ENCODE measurements at regions not wholly inside any gene's neighbourhood (a gene's known extent, or its start where the extent isn't known, plus 50 kb on each side); places are given as distances from the start of the nearest gene placed in this dataset.

DNA sequence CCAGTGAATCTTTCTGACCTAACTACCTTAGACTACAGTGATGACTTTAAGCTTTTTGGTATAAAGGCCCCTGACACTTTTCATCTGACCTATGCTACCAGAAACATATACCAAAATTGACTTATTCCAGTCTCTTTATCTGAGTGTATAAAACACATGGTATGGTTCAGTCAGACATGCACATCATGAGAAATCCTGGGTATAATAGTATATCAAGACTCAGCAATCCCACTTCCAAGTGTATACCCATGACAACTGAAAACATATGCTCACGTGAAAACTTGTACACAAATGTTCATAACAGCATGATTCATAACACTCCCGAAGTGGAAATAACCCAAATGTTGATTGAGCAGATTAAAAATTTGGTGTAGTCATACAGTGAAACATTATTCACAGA is 70.0 kb upstream of the RPRM start:
- ChIA-PET CTCF (no interaction called here), POLR2A (no interaction called here)
- Histone ChIP-seq H3K27me3 (replicated peaks in 2 of 5; ENCODE audit: control insufficient read depth in 4 of 5, insufficient read depth in 5 of 5, low read length in 4 of 5) (peaks cover 0 to 2% (median 0%) of the 10 kb centered on the region in 5 experiments), H3K36me3 (ENCODE audit: control insufficient read depth in 4 of 4, insufficient read depth in 4 of 4, low read length in 3 of 4) (no peaks in the 10 kb centered on the region), H3K4me1 (ENCODE audit: control extremely low read depth in 1 of 4, control insufficient read depth in 4 of 4, insufficient read depth in 4 of 4, low read length in 3 of 4) (no peaks in the 10 kb centered on the region), H3K4me3 (ENCODE audit: control insufficient read depth in 1 of 7, extremely low read depth in 1 of 7, insufficient read depth in 4 of 7, low read depth in 2 of 7, low read length in 6 of 7) (no peak overlapping the region), H3K9me3 (ENCODE audit: control extremely low read depth in 1 of 5, control insufficient read depth in 4 of 5, insufficient read depth in 2 of 5, low read depth in 1 of 5, low read length in 4 of 5) (no peaks in the 10 kb centered on the region), H3K27ac (ENCODE audit: insufficient read depth in 1 of 2, low read depth in 1 of 2, low read length in 2 of 2, poor library complexity in 1 of 2, severe bottlenecking in 2 of 2) (no peak overlapping the region)
- DNase-seq = no peak
- no CpG with 5 or more reads among the region's 2 CpGs for WGBS (ENCODE audit: insufficient coverage)

DNA sequence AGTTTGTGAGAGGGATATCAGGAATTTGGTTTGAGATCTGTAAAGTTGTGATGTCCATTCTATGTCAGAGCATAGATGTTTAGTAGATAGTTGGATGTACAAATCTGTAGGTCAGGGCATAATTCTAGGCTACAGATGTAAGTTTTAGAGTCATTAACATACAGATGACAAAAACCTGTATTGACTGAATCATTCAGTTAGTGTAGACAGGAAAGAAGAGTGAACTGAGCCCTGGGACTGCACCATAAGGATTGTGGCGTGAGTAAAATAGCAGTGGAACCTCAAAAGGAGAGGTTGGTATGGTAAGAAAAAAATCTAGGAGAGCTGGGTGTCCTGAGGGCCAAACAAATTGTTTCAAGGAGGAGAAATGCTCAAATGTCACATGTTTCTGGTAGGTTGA is 73.1 kb upstream of the RPRM start:
- WGBS (ENCODE audit: insufficient coverage) = 77% methylated on average over 1 of the region's 1 CpG

DNA sequence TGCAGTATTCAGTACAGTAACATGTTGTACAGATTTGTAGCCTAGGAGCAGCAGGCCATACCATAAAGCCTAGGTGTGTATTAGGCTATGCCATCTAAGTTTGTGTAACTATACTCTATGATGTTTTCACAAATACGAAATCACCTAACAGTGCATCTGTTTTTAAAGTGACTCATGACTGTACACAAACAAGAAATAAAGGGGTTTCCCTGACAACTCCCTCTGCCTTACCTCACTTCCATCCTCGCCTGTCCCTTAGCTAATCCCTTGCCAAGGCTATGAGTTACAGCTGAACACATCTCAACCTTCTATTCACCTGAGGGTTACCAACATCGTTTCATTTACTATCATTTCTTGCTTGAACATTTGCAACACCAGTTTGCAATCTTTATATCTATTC is 78.6 kb upstream of the RPRM start:
- ChIA-PET POLR2A (no interaction called here), CTCF (no interaction called here)
- Histone ChIP-seq H3K27ac (ENCODE audit: insufficient read depth in 1 of 2, low read depth in 1 of 2, low read length in 2 of 2, poor library complexity in 1 of 2, severe bottlenecking in 2 of 2) (no peak overlapping the region), H3K4me3 (ENCODE audit: control insufficient read depth in 1 of 7, extremely low read depth in 1 of 7, insufficient read depth in 4 of 7, low read depth in 2 of 7, low read length in 6 of 7) (no peak overlapping the region), H3K27me3 (replicated peaks in 2 of 5; ENCODE audit: control insufficient read depth in 4 of 5, insufficient read depth in 5 of 5, low read length in 4 of 5) (peaks cover 0 to 3% (median 0%) of the 10 kb centered on the region in 5 experiments), H3K4me1 (ENCODE audit: control extremely low read depth in 1 of 4, control insufficient read depth in 4 of 4, insufficient read depth in 4 of 4, low read length in 3 of 4) (no peaks in the 10 kb centered on the region), H3K9me3 (ENCODE audit: control extremely low read depth in 1 of 5, control insufficient read depth in 4 of 5, insufficient read depth in 2 of 5, low read depth in 1 of 5, low read length in 4 of 5) (no peaks in the 10 kb centered on the region), H3K36me3 (ENCODE audit: control insufficient read depth in 4 of 4, insufficient read depth in 4 of 4, low read length in 3 of 4) (no peaks in the 10 kb centered on the region)
- no peak for DNase-seq
- WGBS (ENCODE audit: insufficient coverage) = 79% methylated on average over 2 of the region's 3 CpGs

More for the DNA sequence above, 73.1 kb upstream of the RPRM start:
- Histone ChIP-seq H3K4me1 (ENCODE audit: control extremely low read depth in 1 of 4, control insufficient read depth in 4 of 4, insufficient read depth in 4 of 4, low read length in 3 of 4) (no peaks in the 10 kb centered on the region), H3K4me3 (ENCODE audit: control insufficient read depth in 1 of 7, extremely low read depth in 1 of 7, insufficient read depth in 4 of 7, low read depth in 2 of 7, low read length in 6 of 7) (no peak overlapping the region), H3K27ac (ENCODE audit: insufficient read depth in 1 of 2, low read depth in 1 of 2, low read length in 2 of 2, poor library complexity in 1 of 2, severe bottlenecking in 2 of 2) (no peak overlapping the region), H3K27me3 (replicated peaks in 2 of 5; ENCODE audit: control insufficient read depth in 4 of 5, insufficient read depth in 5 of 5, low read length in 4 of 5) (no peaks in the 10 kb centered on the region), H3K36me3 (ENCODE audit: control insufficient read depth in 4 of 4, insufficient read depth in 4 of 4, low read length in 3 of 4) (no peaks in the 10 kb centered on the region), H3K9me3 (ENCODE audit: control extremely low read depth in 1 of 5, control insufficient read depth in 4 of 5, insufficient read depth in 2 of 5, low read depth in 1 of 5, low read length in 4 of 5) (no peaks in the 10 kb centered on the region)
- ChIA-PET POLR2A (no interaction called here), CTCF (no interaction called here)
- DNase-seq = no peak

GRCh38 chr2:153557714-153558113 is 79.2 kb upstream of the RPRM start:
- ChIA-PET POLR2A (no interaction called here), CTCF (no interaction called here)
- Histone ChIP-seq H3K27ac (ENCODE audit: insufficient read depth in 1 of 2, low read depth in 1 of 2, low read length in 2 of 2, poor library complexity in 1 of 2, severe bottlenecking in 2 of 2) (no peak overlapping the region), H3K4me3 (ENCODE audit: control insufficient read depth in 1 of 7, extremely low read depth in 1 of 7, insufficient read depth in 4 of 7, low read depth in 2 of 7, low read length in 6 of 7) (no peak overlapping the region), H3K36me3 (ENCODE audit: control insufficient read depth in 4 of 4, insufficient read depth in 4 of 4, low read length in 3 of 4) (no peaks in the 10 kb centered on the region), H3K4me1 (ENCODE audit: control extremely low read depth in 1 of 4, control insufficient read depth in 4 of 4, insufficient read depth in 4 of 4, low read length in 3 of 4) (no peaks in the 10 kb centered on the region), H3K27me3 (replicated peaks in 2 of 5; ENCODE audit: control insufficient read depth in 4 of 5, insufficient read depth in 5 of 5, low read length in 4 of 5) (peaks cover 0 to 3% (median 0%) of the 10 kb centered on the region in 5 experiments), H3K9me3 (ENCODE audit: control extremely low read depth in 1 of 5, control insufficient read depth in 4 of 5, insufficient read depth in 2 of 5, low read depth in 1 of 5, low read length in 4 of 5) (no peaks in the 10 kb centered on the region)
- no peak for DNase-seq
- WGBS (ENCODE audit: insufficient coverage) = 88% methylated on average over 2 of the region's 2 CpGs

GRCh38 chr2:153558247-153558646 is 79.7 kb upstream of the RPRM start:
- Histone ChIP-seq H3K4me3 (ENCODE audit: control insufficient read depth in 1 of 7, extremely low read depth in 1 of 7, insufficient read depth in 4 of 7, low read depth in 2 of 7, low read length in 6 of 7) (no peak overlapping the region), H3K9me3 (ENCODE audit: control extremely low read depth in 1 of 5, control insufficient read depth in 4 of 5, insufficient read depth in 2 of 5, low read depth in 1 of 5, low read length in 4 of 5) (no peaks in the 10 kb centered on the region), H3K36me3 (ENCODE audit: control insufficient read depth in 4 of 4, insufficient read depth in 4 of 4, low read length in 3 of 4) (no peaks in the 10 kb centered on the region), H3K27ac (ENCODE audit: insufficient read depth in 1 of 2, low read depth in 1 of 2, low read length in 2 of 2, poor library complexity in 1 of 2, severe bottlenecking in 2 of 2) (no peak overlapping the region), H3K27me3 (replicated peaks in 2 of 5; ENCODE audit: control insufficient read depth in 4 of 5, insufficient read depth in 5 of 5, low read length in 4 of 5) (peaks cover 0 to 3% (median 0%) of the 10 kb centered on the region in 5 experiments), H3K4me1 (ENCODE audit: control extremely low read depth in 1 of 4, control insufficient read depth in 4 of 4, insufficient read depth in 4 of 4, low read length in 3 of 4) (no peaks in the 10 kb centered on the region)
- ChIA-PET CTCF (no interaction called here), POLR2A (no interaction called here)
- no peak for DNase-seq
- WGBS (ENCODE audit: insufficient coverage) = 95% methylated on average over 2 of the region's 2 CpGs

- ChIA-PET POLR2A (no interaction called here), CTCF (no interaction called here)
- DNase-seq = no peak
- no peak overlapping the region for H3K4me3 ChIP-seq (ENCODE audit: control insufficient read depth in 1 of 7, extremely low read depth in 1 of 7, insufficient read depth in 4 of 7, low read depth in 2 of 7, low read length in 6 of 7)
- no peaks in the 10 kb centered on the region for H3K4me1 ChIP-seq (ENCODE audit: control extremely low read depth in 1 of 4, control insufficient read depth in 4 of 4, insufficient read depth in 4 of 4, low read length in 3 of 4)
- H3K36me3 ChIP-seq (ENCODE audit: control insufficient read depth in 4 of 4, insufficient read depth in 4 of 4, low read length in 3 of 4) = no peaks in the 10 kb centered on the region
- H3K27ac ChIP-seq (ENCODE audit: insufficient read depth in 1 of 2, low read depth in 1 of 2, low read length in 2 of 2, poor library complexity in 1 of 2, severe bottlenecking in 2 of 2) = no peak overlapping the region
- no peaks in the 10 kb centered on the region for H3K9me3 ChIP-seq (ENCODE audit: control extremely low read depth in 1 of 5, control insufficient read depth in 4 of 5, insufficient read depth in 2 of 5, low read depth in 1 of 5, low read length in 4 of 5)
- WGBS (ENCODE audit: insufficient coverage) = 79% methylated on average over 2 of the region's 3 CpGs
- H3K27me3 ChIP-seq (replicated peaks in 2 of 5; ENCODE audit: control insufficient read depth in 4 of 5, insufficient read depth in 5 of 5, low read length in 4 of 5) = no peaks in the 10 kb centered on the region
Measured at GRCh38 chr2:153567367-153567766, 88.8 kb upstream of the RPRM start.

DNA sequence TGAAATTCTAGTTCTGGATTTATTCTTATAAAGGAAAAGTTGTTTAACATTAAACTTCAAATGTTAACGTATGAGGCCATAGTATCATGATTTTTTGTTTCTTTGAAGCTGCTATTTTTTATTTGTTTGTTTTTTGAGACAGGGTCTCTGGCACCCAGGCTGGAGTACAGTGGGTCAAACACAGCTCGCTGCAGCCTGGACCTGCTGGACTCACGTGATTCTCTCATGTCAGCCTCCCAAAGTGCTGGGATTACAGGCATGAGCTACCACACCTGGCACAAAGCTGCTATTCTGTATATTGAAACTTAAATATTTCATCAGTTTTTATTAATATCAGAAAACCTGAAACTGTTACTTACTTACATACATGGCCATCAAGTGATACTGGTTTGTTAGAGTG is 89.5 kb upstream of the RPRM start:
- Histone ChIP-seq H3K9me3 (ENCODE audit: control extremely low read depth in 1 of 5, control insufficient read depth in 4 of 5, insufficient read depth in 2 of 5, low read depth in 1 of 5, low read length in 4 of 5) (no peaks in the 10 kb centered on the region), H3K4me3 (ENCODE audit: control insufficient read depth in 1 of 7, extremely low read depth in 1 of 7, insufficient read depth in 4 of 7, low read depth in 2 of 7, low read length in 6 of 7) (no peak overlapping the region), H3K27ac (ENCODE audit: insufficient read depth in 1 of 2, low read depth in 1 of 2, low read length in 2 of 2, poor library complexity in 1 of 2, severe bottlenecking in 2 of 2) (no peak overlapping the region), H3K36me3 (ENCODE audit: control insufficient read depth in 4 of 4, insufficient read depth in 4 of 4, low read length in 3 of 4) (no peaks in the 10 kb centered on the region), H3K4me1 (ENCODE audit: control extremely low read depth in 1 of 4, control insufficient read depth in 4 of 4, insufficient read depth in 4 of 4, low read length in 3 of 4) (no peaks in the 10 kb centered on the region), H3K27me3 (replicated peaks in 2 of 5; ENCODE audit: control insufficient read depth in 4 of 5, insufficient read depth in 5 of 5, low read length in 4 of 5) (no peaks in the 10 kb centered on the region)
- CTCF ChIA-PET = no interaction called here
- no peak for DNase-seq
- POLR2A ChIA-PET = no interaction called here
- 80% methylated on average over 2 of the region's 3 CpGs for WGBS (ENCODE audit: insufficient coverage)

Measured in common myeloid progenitor, CD34-positive (primary cell).